H1 (cell line): ENCODE measurements at regions not wholly inside any gene's neighbourhood (a gene's known extent, or its start where the extent isn't known, plus 50 kb on each side); places are given as distances from the start of the nearest gene placed in this dataset.

Experiments used
- TBP ChIP-seq: IDR thresholded peaks from 2 replicates; pipeline ENCODE4 v1.6.1; 2011; ENCODE audit warnings: low read depth, low read length, improper control_type of control experiment
- TCF12 ChIP-seq: IDR thresholded peaks from 2 replicates; pipeline ENCODE4 v1.6.1; 2011; ENCODE audit warnings: low read depth, mild to moderate bottlenecking, low read length
- TF ChIP-seq, protein P1 (sequence below): IDR thresholded peaks from 2 replicates; pipeline ENCODE4 v1.6.1; 2011; ENCODE audit warnings: low read depth, mild to moderate bottlenecking, low read length; ENCODE audit not compliant: insufficient read depth

- TF ChIP-seq, protein P1, sequence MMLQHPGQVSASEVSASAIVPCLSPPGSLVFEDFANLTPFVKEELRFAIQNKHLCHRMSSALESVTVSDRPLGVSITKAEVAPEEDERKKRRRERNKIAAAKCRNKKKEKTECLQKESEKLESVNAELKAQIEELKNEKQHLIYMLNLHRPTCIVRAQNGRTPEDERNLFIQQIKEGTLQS: no peak
- no peak for TF ChIP-seq TCF12
- no peak for TF ChIP-seq TBP
These were observed 112.2 kb upstream of the NABP1 start (continued) for GRCh38 chr2:191565647-191566198.
